LNCAP (cell line): ENCODE measurements at regions not wholly inside any gene's neighbourhood (a gene's known extent, or its start where the extent isn't known, plus 50 kb on each side); places are given as distances from the start of the nearest gene placed in this dataset.

ENCODE experiments used
- CTCF ChIP-seq: fragments of 450-650 bp; IDR thresholded peaks from 2 replicates; pipeline ENCODE4 v1.5.1; 2017; ENCODE audit warnings: mild to moderate bottlenecking

- no peak for TF ChIP-seq CTCF
These were observed 793.7 kb upstream of the PRR20A start for GRCh38 chr13:56347014-56347413.

- no peak for TF ChIP-seq CTCF
These were observed 790.9 kb upstream of the PRR20A start for GRCh38 chr13:56349866-56350265.

GRCh38 chr13:56351041-56351440, 789.7 kb upstream of the PRR20A start:
- no peak for TF ChIP-seq CTCF

GRCh38 chr13:56352361-56352760, 788.4 kb upstream of the PRR20A start:
- no peak for TF ChIP-seq CTCF

GRCh38 chr13:56352901-56353300, 787.8 kb upstream of the PRR20A start:
- TF ChIP-seq CTCF = no peak

GRCh38 chr13:56356690-56357089, 784.0 kb upstream of the PRR20A start:
- no peak for TF ChIP-seq CTCF

GRCh38 chr13:56378566-56378965, 762.2 kb upstream of the PRR20A start:
- TF ChIP-seq CTCF = no peak

GRCh38 chr13:56393549-56393948, 747.2 kb upstream of the PRR20A start:
- TF ChIP-seq CTCF = no peak
